Heart left ventricle (tissue), 13 donors: ENCODE measurements at regions not wholly inside any gene's neighbourhood (a gene's known extent, or its start where the extent isn't known, plus 50 kb on each side); places are given as distances from the start of the nearest gene placed in this dataset.
"Not testable (repeated sequence)": the region's sequence is repeated elsewhere in the genome, so short reads cannot be mapped to it uniquely, and the experiment has no call there.

Experiments used
- CTCF ChIP-seq, 12 donors: fragments of 200-600 bp; sonication (generic) in 4 of 12; IDR thresholded peaks; one replicate each; pipeline versions ENCODE4 v1.5.0 to v1.8.0; 2018 to 2022; ENCODE audit warnings: antibody characterized with exemption in 12 of 12, mild to moderate bottlenecking in 5 of 12
- POLR2A ChIP-seq, 2 donors: fragments of 450-650 bp; IDR thresholded peaks; one replicate each; pipeline ENCODE4 v1.6.1; 2017; ENCODE audit warnings: antibody characterized with exemption in 2 of 2, mild to moderate bottlenecking in 2 of 2, moderate library complexity in 2 of 2
- donor health status: ischemic (EF 13 %, LVEDD 7.1; RV severe dilation, severe dysfunction).
- donor health status: DM: no; HTN: yes; CAD: no.
- donor health status: DM: no; HTN: no; CAD: no.
- donor health status: ischemic (EF 25% LVEDD 6.9; RV normal size, moderate dysfunction).
- donor health status: ischemic (EF 25% LVEDD 5.7; RV mildly dilated, moderate dysfunction).
- donor health status: ischemic (EF 35%, LVEDD 5.7; RV mildly dilated, moderate dysfunction).
- donor health status: nonischemic (EF 11% LVEDD 7.7; RV severe dilation, severe dysfunction).
- donor health status: DM: yes; HTN: yes; CAD: no.
- donor health status: PGD.
- donor health status: ischemic (EF 29% LVEDD 5.4; RV normal size, mild dysfunction).
- donor health status: nonischemic (EF 23%, LVEDD 6.1; RV moderate dilation, normal function).

DNA sequence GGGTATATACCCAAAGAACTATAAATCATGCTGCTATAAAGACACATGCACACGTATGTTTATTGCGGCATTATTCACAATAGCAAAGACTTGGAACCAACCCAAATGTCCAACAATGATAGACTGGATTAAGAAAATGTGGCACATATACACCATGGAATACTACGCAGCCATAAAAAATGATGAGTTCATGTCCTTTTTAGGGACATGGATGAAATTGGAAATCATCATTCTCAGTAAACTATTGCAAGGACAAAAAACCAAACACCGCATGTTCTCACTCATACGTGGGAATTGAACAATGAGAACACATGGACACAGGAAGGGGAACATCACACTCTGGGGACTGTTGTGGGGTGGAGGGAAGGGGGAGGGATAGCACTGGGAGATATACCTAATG lies 914.9 kb upstream of the SOX9 start:
- not testable (repeated sequence) for TF ChIP-seq CTCF, POLR2A (IDR thresholded peaks at IDR 0.05)
